D721Med (cell line): ENCODE measurements at regions not wholly inside any gene's neighbourhood (a gene's known extent, or its start where the extent isn't known, plus 50 kb on each side); places are given as distances from the start of the nearest gene placed in this dataset.
A peak's percentile ranks its signal among the peaks of the same experiment; 100 is the strongest.

Source experiments
- DNase-seq: peaks from one replicate; pipeline ENCODE4 v3.0.0; 2011; ENCODE audit warnings: low spot score; ENCODE audit not compliant: insufficient read length
- FAIRE-seq: peaks from 2 replicates; lab custom pipeline; 2011; peaks lifted over from hg19 to GRCh38; lab: Jason Lieb, UNC
- TF ChIP-seq, protein P1 (sequence below): IDR thresholded peaks from 2 replicates; pipeline ENCODE4 v1.5.1; 2012; ENCODE audit warnings: mild to moderate bottlenecking, control low read depth; ENCODE audit not compliant: insufficient read depth; ENCODE audit errors: missing control alignments

DNA sequence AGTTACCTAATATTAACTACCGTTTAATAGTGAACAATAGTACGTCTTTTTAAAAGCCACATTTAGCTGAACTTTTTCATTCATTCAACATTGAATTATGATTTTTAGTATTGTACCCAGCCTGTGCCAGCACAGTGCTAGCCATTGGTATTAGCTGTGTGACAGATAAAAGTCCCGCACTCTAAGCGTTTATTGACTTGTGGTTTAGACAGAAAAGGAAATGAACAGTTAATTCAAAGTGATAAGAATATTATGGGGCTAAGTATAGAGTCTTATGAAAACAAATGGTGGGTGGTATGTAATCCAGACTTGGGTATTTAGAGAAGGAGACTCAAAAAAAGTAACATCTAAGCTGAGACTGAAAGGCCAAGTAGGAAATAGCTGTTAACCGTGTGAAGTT is 202.3 kb downstream of the RPS12 start:
- TF ChIP-seq, protein P1, sequence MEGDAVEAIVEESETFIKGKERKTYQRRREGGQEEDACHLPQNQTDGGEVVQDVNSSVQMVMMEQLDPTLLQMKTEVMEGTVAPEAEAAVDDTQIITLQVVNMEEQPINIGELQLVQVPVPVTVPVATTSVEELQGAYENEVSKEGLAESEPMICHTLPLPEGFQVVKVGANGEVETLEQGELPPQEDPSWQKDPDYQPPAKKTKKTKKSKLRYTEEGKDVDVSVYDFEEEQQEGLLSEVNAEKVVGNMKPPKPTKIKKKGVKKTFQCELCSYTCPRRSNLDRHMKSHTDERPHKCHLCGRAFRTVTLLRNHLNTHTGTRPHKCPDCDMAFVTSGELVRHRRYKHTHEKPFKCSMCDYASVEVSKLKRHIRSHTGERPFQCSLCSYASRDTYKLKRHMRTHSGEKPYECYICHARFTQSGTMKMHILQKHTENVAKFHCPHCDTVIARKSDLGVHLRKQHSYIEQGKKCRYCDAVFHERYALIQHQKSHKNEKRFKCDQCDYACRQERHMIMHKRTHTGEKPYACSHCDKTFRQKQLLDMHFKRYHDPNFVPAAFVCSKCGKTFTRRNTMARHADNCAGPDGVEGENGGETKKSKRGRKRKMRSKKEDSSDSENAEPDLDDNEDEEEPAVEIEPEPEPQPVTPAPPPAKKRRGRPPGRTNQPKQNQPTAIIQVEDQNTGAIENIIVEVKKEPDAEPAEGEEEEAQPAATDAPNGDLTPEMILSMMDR, result no peak
- no peak for FAIRE-seq

DNA sequence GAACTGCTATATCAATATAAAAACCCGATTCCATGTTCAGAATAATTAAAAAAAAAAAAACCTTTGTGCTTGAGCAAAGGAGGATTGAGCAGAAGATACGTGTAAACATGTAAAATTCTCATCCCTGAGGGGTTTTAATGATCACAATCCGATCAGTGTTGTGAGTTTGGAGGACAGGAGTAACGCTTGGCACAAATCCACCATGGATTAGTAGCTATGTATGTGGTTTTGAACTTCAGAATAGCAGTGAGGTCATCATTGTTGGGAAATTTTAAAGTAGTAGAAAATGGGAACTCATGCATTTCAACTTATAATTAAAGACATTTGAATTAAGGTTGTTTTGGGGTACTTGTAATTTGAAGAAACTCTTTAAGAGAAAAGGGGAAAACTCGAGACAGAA is 203.2 kb downstream of the RPS12 start:
- DNase-seq, result no peak
- TF ChIP-seq, protein P1, result no peak
- no peak for FAIRE-seq

More for the DNA sequence above, 202.3 kb downstream of the RPS12 start:
- no peak for DNase-seq

DNA sequence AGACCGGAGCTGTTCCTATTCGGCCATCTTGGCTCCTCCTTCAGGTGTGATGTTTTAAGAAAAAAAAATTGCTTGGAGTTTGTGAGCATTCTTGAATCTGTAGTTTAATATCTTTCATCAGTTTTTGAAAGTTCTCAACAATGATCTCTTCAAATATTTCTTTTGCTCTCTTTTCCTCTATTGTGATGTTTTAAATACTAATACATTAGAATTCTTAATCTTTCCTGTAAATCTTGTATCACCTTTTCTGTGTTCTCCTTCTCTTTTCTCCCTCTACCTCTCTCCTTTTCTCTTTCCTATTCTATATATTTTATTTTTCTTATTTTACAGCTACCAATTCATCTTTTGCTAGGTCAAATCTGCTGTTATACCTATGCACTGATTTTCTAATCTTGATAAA is 212.3 kb downstream of the RPS12 start:
- FAIRE-seq (no peak), DNase-seq (no peak)
- TF ChIP-seq, protein P1, result no peak

DNA sequence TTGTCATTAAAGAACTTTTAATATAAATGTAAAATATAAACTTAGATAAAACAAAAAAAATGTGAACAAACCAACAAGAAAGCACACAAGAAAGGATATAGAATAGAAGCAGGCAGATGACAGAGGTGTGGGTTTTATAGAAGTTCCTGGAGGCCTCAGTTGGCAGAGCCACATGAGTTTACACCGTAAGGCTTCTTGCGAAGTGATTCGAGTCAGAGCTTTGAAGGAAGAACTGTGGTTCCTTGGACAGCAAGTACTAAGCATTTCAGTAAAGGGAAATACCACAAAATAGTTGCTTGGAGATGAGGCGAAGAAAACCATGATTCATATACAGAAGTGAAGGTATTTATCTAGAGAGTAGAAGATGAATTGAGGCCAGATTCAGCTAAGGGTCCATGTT is 207.9 kb upstream of the EYA4 start:
- no peak for FAIRE-seq
- TF ChIP-seq, protein P1, result no peak
- no peak for DNase-seq

DNA sequence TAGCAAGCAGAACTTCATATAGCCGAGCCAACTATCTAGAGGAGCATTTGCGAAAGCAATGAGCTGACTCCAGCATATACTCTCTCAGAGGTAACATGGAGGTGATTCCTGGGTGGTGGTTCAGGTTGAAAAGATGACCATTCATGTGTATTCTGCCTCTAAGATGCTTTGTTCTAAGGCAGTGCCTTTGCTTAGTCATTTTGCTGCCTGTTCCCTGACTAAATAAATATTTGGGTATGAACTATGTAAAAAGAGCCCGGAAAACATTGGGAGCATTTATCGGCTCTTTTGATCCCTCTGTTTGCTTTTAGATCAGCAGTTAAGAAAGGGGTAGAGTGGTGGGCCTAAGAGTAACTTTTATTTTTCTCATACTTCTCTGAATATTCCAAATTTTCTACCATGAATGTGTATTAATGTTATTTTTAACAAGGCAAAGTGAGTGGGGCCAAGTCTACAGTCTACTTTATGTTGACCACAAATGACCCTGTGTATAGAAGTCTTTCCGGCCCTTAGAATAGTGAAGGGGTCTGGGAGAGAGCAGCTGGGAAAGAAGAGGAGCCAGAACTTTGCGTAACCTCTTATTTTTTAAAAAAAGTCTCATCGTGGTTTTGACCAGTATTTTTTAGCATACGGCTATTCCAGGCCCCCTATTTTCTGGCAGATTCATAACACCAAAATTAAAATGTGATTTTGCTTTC is 206.5 kb upstream of the EYA4 start:
- TF ChIP-seq, protein P1, result no peak
- FAIRE-seq, result no peak
- no peak for DNase-seq

DNA sequence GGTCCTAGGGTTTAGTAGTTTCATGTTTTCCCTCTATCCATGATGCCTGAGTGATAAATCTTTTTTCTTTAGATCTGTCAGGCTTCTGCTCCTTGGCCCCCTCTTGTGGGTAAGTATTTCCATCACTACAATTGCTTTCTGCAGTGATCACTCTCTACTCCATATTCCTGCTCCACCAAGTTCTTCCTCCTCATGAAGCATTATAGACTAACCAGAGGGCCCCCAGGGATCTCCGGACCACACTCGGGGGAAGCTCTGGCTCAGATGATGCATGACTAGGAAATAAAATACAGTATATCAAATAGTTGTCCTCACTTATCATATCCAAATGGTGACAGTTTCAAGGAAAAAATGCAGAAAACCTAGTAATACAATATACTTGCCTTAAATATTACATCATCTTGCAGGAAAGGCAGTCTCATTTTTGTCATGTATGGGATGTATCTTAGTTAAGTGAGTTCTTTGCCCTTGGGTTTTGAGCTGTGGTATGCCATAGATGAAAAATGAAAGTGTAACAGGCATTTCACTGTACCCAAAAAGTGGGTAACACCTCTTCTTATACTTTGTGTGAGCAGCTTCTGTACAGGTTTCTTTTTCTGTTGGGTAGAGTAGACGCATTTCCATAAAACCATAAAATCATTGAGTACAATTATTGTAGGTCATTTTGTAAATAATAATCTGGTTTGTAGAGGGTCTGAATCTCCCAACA is 200.9 kb upstream of the EYA4 start:
- TF ChIP-seq, protein P1, result peak; percentile 15
- FAIRE-seq (no peak), DNase-seq (no peak)
